NOMO-1 treated with DMSO at 0.1 percent for 48 hours (cell line): ENCODE measurements at regions not wholly inside any gene's neighbourhood (a gene's known extent, or its start where the extent isn't known, plus 50 kb on each side); places are given as distances from the start of the nearest gene placed in this dataset.

Source experiments
- DNase-seq: peaks from one replicate; lab custom pipeline; 2025; ENCODE audit not compliant: unreplicated experiment; lab: John Stamatoyannopoulos, UW

DNA sequence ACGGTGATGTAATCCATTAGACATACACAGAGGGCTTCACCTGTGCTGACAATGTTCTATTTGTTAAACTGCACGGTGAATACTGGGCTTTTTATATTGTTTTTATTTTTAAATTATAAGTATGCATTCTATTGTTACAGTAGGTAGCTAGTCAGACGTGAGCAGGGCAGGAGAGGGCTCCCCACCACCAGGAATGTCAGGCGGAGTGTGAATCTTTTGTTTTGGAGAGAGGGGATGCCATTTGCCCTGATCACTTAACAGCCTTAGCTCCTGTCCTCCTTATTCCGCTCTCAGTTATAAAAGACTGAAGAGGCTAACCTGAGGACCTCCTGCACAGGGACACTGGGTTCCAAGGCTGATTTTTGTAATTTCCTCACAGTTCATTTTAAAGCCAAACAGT lies 151.6 kb upstream of the TAPT1 start:
- no peak for DNase-seq

- no peak for DNase-seq
Observed at GRCh38 chr4:16365036-16365569, 138.8 kb upstream of the TAPT1 start.

DNA sequence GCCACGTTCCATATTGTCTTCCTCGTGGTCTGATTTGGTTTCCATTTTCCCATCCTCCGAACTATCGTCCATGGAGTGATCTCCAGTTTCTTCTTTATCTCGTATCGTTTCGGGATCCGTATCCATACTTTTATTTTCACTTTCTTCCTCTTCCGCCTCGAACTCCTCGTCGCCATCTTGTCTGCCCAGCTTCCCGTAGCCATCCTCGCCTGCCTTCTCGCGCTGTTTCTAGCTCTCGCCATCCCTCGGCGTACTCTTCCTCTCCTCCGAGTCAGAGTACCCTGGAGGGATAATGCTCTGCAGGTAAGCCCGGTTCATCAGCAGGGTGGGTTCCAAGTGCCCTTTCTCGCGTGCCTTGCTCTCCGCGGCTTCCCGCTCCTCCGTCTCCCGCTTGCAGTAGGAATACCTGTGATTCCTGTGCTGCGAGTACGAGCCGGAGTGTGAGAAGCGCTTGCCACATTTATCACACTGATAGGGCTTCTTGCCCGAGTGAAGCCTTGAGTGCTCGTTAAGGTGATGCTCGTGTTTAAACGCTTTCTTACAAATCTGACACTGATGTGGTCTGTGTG lies 134.5 kb upstream of the TAPT1 start:
- DNase-seq: no peak

DNA sequence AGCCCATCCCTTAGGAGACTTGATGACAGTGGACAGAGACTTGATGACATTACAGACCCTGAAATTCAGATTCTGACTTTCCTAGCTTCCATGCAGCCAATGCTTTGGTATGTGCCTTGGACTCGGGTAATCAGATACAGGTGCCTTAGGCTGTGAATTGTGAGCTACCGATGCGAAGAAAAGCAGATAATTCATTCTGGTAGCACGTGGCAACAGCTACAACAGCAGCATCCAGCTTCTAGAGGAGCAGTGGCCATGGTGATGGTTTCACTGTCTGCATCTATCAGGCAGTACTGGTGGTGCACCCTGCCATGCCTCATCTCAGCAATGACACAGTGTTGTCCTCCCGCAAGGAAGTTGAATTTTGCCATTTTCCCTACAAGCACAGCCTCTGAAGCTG lies 126.9 kb upstream of the TAPT1 start:
- no peak for DNase-seq

DNA sequence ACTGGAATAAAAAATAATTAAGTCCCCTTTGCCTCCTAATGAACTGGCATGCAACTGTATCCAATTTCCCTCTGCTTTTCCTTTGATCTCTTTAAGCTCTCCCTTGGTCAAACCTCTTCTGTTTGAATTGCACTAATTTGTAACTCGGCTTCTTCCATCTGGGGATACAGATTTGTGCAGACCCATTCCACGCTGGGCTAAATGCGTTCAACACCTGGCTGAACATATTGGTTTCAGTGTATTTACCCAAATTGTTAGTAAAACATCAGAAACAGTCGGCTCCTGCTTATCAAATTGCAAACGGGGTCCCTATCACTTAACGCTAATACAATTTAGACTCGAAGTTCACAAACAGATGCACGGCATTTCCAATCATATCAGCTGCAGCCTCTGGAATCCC lies 124.9 kb upstream of the TAPT1 start:
- DNase-seq: no peak

- no peak for DNase-seq
Observed at GRCh38 chr4:16344853-16345252, 118.6 kb upstream of the TAPT1 start.

GRCh38 chr4:16337936-16338335 lies 111.7 kb upstream of the TAPT1 start:
- no peak for DNase-seq

DNA sequence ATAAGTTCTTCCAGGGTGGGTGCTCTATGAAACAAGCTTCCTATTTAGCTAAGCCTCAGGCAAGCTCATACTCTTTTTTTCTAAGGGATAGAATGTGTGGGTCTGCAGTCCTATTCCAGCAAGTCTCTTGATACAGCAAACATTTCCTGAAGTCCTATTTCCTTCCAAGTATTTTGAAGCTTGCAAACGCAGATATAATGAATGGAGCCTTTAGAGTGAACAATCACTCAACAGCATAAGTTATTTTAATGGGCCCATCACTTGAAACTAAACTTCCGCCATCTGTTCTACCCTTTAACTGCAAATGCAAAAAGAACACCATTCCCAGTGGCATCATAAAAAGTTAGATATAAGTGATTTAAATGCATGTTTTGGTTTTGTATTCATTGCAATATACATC lies 108.3 kb upstream of the TAPT1 start:
- no peak for DNase-seq

GRCh38 chr4:16329797-16330134 lies 103.5 kb upstream of the TAPT1 start:
- no peak for DNase-seq

DNA sequence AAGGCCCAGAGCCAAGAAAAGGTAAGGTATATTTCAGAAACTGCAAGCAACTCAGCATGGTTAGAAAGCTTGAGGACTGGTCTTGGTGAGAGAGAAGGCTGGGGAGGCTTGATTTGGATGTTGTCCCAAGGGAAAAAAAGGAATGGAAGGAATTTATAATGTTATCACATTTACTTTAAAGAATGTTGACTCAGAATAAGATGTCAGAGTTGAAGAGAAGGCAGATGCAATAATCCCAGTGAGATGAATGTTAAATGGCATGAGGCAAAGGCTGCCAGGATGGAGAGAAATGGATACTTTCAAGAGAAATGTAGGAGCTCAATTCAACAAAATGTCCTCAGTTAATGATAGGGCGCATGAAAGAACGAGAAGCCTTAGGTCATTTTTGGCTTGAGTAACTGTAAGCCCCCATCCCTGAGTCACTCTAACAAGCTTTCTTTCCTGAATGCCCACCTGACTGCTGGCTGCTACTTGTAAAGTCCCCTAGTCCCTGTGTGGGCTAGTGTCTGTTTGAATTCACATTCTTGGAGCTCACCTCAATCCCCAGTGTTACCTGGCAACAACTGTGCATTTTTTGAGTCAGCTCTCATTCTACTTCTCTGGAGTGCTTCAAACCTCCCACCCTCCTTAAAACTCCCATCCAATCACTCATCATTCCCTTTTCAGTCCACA lies 103.0 kb upstream of the TAPT1 start:
- no peak for DNase-seq

DNA sequence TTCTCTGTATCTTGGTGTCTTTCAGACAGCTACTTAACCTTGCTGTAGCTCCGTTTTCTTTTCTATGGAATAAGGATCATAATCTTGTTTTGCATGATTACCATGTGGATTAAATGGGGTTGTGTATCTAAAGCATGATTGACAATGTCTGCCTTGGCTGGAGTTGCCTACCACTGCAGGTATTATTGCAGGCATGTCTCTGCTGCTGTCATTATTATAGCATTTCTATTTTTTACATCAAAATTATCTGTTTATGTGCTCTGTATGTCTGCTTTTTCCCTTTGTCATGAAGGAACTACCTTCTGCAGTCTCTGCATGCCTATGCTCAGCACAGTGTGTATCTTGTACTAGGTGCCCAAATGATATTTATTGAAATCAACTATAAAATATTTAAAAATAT lies 95.9 kb upstream of the TAPT1 start:
- no peak for DNase-seq

- DNase-seq: no peak
Observed at GRCh38 chr4:16315456-16315855, 89.2 kb upstream of the TAPT1 start.

- DNase-seq: no peak
Observed at GRCh38 chr4:16310606-16311005, 84.3 kb upstream of the TAPT1 start.

DNA sequence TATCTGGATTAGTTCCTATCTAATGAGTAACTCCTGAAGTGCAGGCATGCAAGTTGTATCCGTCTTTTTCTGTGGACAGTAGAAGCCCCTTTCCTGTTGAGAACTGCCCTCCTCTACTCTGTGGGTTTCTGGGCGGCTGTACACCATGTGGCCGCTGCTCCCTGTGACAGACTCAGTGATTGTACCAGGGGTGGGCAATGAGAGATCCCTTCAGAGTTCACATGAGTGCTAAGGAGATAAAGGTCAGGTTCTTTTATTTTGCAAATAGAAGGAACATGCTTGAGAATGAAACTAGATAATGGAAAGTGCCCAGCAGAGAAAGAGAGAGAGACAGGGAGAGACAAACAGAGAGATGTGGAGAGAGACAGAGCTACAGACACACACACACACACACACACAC lies 76.4 kb upstream of the TAPT1 start:
- no peak for DNase-seq

GRCh38 chr4:16297003-16297402 lies 70.7 kb upstream of the TAPT1 start:
- no peak for DNase-seq

DNA sequence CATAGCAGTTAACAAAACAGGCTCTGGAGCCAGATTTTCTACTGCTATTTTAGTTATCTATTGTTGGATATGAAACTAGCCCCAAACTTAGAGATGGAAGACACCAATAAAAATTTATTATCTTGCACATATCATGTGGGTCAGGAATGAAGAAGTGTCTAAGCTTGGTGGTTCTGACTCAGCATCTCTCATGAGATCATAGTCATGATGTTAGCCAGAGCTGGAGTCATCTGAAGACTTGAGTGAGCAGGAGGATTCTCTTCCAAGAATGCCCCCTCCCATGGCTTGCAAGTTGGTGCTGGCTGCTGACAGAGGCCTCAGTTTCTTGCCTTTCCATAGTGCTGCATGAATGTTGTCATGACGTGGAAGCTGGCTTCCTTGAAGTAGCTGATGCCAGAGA lies 68.2 kb upstream of the TAPT1 start:
- DNase-seq: peak; percentile 2

- DNase-seq: no peak
Observed at GRCh38 chr4:16293210-16293838, 67.1 kb upstream of the TAPT1 start.

DNA sequence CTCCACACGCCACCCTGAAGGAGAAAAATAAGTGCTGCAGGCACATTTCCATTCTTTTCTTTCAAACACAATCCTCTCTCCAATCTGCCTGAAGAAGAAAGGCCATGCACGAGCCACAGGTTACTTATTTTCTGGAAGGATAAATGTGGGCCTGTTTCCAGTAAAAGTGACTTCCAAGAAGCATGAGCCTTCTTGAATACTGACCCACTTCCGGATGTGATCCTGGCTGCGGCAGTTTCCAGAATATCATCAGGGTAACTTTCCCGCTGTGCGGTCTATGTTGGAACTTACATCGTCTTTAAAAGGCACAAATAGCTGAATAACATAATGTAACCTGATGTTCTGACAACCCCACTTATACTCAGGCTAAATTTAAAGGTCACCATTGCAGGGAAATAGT lies 66.3 kb upstream of the TAPT1 start:
- DNase-seq: no peak

DNA sequence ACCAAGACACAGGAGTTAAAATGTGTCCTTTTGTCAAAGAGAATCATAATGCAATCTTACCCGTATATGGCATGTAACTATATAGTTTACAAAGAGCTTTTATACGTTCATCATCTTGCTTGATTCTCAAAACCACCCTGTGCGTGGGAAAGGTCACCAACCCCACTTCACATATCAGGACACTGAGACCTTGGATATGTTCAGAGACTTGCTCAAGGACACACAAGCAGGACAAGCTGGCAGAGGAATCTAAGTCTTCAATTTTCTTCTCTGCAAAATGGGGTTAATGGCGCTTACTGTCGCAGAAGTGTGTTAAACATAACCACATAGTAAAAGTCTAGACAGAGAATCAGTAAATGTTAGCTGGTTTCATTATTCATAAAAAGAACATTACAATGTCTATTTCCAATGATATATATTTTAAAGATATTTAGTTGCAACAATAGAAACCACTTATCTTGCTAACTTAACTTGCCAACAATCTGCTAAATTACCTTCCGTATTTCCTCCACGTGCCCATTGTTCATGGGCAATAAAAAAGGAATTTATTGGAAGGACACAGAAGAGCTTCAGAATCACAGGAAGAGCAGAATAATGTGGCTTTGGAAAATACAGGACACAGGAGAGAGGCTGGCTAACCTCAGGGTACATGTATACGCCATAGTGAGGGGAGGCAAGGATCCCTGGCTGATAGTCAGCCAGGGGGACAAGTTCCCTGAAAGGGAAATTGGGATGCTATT lies 64.6 kb upstream of the TAPT1 start:
- no peak for DNase-seq

- DNase-seq: peak; percentile 47
Observed at GRCh38 chr4:16289897-16290554, 63.8 kb upstream of the TAPT1 start.

DNA sequence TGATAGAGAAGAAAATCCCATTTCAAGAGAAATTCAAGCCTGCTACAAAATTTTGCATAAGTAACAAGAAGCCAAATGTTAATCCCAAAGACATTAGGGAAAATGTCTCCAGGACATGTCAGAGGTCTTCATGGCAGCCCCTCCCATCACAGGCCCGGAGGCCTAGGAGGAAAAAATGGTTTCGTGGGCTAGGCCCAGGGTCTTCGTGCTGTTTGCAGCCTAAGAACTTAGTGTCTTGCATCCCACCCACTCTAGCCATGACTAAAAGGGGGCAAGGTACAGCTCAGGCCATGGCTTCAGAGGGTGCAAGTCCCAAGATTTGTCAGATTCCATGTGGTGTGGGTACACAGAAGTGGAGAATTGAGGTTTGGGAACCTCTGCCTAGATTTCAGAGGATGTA lies 57.8 kb upstream of the TAPT1 start:
- DNase-seq: no peak
